ENCODE measurements at regions not wholly inside any gene's neighbourhood (a gene's known extent, or its start where the extent isn't known, plus 50 kb on each side); places are given as distances from the start of the nearest gene placed in this dataset.
"Not testable (repeated sequence)": the region's sequence is repeated elsewhere in the genome, so short reads cannot be mapped to it uniquely, and the experiment has no call there.

DNA sequence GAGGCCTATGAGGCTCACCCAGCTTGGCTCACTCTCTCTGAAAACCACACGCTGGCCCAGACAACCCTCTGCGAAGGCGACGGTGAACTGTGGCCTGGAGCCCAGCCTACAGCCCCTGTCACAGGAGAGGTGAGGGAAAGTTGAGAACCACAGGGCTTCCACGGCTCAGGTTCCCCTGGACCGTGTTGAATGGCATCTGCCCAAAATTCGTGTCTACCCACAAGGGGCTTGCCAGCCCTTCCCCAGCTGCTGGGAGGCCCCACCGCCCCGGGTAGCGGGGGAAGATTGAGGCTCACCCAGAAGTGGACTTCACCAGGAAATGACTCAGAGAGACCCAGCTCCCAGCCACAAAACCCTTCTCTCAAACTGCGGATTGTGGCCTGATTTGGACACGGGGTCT is 197.1 kb downstream of the CTTN start:
- no peak for ATAC-seq

DNA sequence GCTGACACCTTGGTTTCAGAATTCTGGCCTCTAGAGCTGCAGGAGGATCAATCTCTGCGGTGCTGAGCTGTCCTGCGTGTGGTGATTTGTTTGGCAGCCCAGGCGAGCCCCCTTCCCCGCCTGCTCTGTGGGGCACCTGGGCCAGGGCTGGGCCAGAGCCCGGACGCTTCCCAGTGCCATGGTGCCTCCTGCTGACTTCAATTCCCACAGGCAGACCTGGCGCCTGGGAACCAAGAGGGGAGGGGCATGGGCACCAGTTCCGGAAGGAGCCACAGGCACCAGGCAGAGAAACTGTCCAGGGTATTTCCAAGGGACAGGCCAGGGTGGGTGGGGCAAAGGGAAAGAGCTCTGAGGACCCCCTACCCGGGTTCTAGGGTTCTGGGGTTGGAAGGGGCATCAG is 197.8 kb downstream of the CTTN start:
- ATAC-seq, result no peak

GRCh38 chr11:70597006-70597555 is 198.8 kb downstream of the CTTN start:
- no peak for ATAC-seq

DNA sequence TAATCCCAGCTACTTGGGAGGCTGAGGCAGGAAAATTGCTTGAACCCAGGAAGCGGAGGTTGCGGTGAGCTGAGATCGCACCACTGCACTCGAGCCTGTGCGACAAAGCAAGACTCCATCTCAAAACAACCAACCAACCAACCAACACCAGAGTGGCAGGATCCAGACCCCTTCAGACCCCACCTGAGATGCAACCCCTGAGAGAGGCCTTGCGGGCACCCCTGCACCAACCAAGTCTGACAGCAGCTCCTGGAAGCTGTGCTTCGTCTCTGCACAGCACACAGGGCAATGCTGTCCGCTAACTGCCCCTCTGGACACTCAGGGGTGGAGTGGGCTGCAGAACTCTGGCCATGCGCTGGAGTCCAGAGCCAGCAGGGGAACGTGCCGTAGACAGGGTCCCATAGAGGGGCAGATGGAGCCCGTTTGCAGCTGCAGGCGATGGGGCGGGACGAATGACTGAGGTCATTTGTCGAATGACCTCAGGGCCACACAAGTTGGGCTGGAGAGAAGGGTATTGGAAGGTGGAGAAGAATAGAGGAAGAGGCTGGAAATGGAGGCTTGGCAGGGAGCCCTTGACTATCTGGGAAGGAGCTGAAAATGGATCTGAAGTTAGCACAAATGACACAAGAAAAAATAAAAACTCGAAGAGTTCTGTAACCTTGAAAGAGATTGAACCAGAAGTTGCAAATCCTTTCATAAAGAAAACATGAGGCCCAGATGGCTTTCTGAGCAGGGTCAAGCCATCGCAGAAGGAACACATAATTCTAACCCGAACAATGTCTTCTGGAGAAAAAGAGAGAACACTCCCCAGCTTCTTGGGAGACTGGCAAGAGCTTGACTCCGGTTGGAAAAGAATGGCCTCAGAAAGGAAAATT is 199.7 kb downstream of the CTTN start:
- ATAC-seq, result no peak

DNA sequence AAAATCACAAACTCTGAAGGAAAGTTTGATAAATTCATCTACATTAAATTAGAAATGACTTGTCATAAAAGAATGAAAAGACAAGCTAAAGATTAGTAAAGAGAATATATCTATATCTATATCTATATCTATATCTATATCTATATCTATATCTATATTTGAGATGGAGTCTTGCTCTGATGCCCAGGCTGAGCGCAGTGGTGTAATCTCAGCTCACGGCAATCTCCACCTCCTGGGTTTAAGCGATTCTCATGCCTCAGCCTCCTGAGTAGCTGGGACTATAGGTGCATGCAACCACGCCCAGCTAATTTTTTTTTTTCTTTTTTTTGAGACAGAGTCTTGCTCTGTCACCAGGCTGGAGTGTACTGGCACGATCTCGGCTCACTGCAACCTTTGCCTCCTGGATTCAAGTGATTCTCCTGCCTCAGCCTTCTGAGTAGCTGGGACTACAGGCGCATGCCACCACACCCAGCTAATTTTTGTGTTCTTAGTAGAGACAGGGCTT is 202.6 kb downstream of the CTTN start:
- not testable (repeated sequence) for ATAC-seq

DNA sequence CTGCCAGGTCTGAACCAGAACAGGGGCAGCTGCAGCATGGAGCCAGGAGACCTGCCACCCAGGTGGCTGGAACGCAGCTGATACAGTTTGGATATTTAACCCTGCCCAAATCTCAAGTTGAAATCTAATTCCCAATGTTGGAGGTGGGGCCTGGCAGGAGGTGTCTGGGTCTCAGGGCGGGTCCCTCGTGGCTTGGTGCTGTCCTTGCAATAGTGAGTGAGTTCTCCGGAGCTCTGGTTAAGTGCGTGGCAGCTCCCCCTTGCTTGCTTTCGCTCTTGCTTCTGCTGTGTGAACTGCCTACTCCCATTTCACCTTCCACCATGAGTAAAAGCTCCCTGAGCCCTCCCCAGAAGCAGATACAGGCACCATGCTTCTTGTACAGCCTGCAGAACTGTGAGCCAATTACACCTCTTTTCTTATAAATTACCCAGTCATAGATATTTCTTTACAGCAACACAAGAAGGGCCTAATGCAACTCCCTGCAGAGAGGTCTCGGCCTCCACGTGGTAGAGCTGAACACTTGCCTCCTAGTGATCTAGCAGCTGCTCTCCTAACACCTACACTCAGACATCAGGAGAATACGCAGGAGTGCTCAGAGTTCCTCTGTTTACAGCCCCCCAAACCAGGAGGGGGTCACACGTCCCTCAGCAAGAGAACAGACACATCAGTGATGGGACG is 203.7 kb downstream of the CTTN start:
- no peak for ATAC-seq

DNA sequence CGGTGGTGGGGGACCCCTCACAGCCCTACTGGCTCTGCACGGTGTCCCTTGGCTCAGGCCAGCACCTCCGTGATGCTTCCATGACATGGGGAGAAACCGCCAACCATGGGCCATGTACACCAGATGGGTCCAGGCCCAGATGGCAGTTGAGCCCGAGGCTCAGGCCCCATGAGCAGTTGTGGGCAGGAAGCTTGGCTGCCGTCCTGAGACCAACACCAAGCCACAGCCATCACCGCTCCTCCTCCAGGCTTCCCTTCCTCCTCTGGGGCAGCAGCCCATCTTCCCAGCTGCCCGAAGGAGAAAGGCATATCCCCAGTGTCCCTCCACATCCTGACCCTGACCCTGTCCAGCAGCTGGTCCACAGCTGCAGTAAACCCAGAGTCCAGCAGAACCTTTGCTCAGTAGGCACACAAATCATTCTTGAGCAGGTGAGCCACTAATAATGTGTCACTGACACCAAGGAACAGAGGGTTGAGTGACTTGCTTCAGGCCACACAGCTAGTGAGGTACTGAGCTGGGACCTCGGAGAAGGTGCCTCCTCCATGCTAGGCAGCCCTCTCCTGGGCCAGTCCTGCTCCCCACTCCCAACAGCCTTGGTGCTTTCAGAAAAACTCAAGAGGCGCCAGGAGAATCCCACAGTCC is 204.9 kb downstream of the CTTN start:
- ATAC-seq, result no peak

DNA sequence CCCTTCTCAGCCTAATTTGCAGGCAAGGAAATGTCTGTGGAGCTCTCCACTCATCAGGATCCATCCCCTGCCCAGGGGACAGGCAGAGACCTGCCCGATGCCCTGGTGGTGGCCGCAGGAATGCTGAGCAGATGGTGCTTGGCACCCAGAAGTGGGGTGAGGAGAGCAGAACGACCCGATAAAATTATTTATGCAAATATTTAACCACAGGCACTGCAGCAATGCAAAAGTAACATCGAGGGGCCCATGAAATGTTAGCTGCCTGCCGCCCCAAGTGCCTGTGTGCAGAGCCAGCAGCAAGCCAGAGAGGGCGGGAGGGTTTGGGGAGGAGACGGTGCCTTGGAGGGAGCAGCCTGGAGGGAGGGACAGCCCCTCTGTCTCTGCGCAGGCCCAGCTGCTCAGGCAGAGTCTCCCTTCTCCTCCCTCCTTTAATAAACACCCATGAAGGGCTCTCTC is 205.5 kb downstream of the CTTN start:
- no peak for ATAC-seq

- peak; percentile 15 for ATAC-seq
Observed at GRCh38 chr11:70604221-70604620, 205.9 kb downstream of the CTTN start.

DNA sequence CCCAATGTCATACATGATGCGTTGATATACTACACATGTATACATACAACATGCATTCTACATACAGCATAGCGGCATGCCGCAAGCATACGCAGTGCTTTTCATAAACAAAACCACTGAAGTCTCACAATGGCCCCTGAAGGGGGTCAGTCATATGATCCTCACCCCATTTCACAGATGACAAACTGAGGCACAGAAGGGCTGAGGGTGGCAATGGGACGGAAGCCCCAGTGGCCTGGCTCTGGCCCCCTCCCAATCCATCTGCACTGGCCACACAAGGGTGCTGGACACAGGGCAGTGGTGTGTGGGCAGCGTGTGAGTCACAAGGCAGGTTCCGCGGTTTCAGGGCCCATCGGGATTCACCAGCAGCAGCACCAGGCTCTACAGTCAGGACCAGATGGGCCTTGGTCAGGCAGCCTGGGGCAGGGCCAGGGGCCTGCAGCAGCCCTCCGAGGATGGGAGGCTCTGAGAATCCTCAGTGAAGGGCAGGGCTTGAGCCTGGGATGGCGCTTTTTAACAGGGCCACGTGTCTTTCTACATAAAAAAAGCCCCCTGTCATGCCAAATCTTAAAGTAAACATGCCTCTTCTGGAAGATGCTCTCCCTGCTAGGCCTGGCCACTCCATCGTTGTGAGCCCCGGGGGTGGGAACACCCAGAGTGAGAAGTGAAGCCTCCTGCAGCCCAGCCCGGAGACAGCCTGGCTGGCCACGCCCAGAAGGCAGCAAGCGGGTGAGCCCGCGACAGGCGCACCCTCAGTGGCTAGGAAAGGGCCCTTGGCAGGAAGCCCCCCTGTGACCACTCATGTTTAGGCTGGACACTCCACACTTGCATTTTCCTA is 206.5 kb downstream of the CTTN start:
- ATAC-seq, result peak; percentile 18

DNA sequence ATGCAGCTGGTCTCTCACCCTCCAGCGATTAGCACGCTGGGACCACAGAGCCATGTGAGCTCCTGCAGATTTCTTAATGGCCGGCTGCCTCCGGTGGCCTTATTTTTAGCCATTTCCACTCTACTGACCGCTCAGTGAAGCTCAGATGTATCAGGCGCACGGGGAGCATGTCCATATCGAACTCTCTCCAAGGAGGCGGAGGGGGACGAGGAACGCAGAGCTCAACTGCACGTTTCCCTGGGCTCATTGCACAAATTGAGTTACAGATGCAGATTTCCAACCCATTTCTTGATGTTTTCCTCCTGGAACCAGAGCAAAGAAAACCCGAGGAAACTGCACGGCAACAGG is 207.1 kb downstream of the CTTN start:
- ATAC-seq, result no peak

DNA sequence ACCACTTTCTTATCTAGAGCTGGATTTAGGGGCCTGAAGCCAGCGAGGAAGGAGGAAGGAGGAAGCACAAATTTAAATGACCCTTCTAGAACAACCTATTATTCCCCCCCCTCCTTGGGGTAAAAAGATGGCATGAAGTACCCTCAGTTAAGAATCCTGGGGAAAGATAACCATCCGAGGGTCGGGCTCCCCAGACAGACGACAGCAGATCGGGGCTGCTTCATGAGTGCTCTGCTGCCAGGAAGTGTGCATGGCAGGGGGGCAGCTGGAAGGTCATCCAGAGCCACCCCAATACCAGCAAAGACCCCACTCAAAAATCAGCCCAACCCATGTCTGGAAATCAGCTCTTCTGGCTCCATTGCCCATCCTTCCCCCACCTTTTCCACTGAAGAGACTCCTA is 207.5 kb downstream of the CTTN start:
- no peak for ATAC-seq

DNA sequence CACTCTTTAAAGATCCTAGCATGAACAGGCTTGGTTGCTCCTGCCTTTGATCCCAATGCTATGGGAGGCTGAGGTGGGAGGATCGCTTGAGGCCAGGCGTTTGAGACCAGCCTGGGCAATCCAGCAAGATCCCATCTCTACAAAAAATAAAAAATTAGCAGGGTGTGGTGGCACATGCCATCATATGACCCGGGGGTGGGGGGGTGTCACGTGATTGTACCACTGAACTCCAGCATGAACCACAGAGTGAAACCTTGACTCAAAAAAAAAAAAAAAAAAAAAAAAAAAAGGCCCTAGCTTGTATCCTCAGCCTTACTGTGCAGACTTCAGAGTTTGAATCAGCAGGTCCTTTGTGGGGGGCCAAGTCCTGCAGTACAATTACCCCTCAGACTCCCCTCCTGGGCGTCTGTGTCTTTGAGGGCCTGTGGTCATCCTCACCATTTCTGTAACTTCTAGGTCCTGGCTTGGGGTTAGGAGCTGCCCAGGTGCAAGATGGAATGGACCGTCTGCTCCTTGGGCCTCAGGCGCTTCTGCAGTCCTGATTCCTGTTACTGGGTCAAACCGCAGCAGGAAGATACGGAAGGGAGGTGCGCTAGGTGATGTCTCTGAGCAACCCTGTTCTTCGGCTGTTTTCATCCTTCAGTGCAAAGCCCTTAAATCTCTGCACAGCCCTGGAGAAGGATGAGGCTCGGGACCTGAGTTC is 208.1 kb downstream of the CTTN start:
- ATAC-seq, result no peak

DNA sequence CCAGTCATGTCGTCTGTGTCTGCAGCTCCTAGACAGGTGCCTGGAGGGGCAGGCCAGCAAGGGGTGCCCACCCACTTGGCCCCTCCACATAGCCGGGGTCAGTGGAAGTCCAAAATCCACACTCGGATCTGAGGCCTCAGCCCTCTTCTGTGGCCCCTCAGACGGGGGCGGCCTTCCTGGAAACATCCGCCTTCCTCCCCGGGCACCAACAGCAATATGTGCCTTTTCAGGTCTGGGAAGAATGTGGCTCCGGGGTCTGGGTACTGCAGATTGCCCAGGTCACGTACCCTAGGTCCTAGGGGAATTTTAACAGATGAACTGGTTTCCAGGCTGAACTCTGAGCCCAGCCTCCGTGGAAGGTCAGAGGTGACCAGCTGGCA is 208.6 kb downstream of the CTTN start:
- no peak for ATAC-seq

DNA sequence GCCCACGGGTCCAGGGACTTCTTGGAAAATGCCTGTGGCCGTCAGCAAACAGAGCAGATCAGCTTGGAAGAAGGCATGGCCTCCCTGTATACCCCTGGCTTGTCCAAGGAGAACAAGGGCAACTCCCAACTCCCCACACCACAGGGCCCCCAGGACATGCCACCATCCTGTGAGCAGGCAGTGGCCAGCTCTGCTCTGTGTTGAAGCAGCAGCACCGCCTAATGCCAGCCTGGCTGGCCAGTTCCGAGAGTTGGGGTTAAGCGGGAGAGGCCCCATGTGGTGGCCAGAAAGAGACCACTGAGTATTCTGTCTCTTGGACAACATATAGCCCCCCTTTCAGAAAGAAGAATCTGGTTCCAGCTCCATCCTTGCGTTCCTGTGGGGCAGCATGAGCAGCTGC is 209.2 kb downstream of the CTTN start:
- ATAC-seq, result no peak

- ATAC-seq, result no peak
Observed at GRCh38 chr11:70608568-70609470, 210.5 kb downstream of the CTTN start.

- ATAC-seq, result no peak
Observed at GRCh38 chr11:70610566-70611565, 212.5 kb downstream of the CTTN start.

DNA sequence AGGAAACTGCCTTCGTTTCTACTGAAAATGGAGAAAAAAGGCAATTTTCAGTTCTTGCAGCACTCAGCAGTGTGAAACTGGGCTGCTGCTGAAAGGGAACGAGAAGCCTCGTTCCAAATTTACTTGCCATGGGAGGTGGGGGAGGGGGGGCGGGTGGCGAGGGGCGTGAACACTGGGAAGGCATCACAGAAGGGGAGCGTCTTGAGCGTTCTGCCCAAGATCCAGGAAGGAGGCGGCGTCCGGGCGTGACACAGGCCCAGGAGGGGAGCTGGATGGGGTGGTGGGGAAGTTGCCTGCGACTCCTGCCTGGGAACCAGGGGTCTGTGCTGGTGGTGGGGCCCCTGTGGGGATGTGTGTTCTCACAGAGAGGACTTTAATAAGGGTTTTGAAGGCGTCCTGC is 213.5 kb downstream of the CTTN start:
- no peak for ATAC-seq

DNA sequence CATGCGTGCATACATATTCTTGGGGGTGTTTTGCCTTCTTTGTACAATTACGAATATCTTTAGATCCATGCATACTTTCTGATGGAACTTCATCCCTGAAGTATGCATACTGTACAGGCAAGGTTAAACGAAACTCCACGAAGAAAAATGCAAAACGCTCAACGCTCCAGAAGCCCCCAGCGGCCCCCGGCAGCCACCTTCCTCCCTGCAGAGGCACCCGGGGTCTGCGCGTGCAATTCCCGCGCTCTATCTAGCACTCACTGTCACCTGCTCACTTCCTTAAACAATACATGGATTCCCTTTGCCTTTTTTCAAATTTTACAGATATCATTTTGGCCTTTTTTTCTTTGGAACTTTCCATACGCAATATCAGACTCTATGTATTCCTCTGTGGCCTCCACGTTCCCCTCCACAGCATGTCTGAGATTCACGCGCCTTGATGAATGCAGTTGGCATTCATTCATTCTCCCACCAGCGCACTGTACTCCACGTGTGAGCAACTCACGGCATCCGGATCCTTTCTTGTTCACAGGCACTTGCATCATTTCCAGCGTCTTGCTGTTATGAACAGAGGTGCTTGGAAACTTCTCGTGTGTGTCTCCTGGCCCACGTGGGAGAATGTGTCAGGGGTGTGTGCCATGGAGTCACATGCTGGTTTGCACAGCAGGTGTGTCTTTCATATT is 214.3 kb downstream of the CTTN start:
- no peak for ATAC-seq
